ENCODE measurements at regions not wholly inside any gene's neighbourhood (a gene's known extent, or its start where the extent isn't known, plus 50 kb on each side); places are given as distances from the start of the nearest gene placed in this dataset.
A peak's percentile ranks its signal among the peaks of the same experiment; 100 is the strongest.
"Not testable (repeated sequence)": the region's sequence is repeated elsewhere in the genome, so short reads cannot be mapped to it uniquely, and the experiment has no call there.

DNA sequence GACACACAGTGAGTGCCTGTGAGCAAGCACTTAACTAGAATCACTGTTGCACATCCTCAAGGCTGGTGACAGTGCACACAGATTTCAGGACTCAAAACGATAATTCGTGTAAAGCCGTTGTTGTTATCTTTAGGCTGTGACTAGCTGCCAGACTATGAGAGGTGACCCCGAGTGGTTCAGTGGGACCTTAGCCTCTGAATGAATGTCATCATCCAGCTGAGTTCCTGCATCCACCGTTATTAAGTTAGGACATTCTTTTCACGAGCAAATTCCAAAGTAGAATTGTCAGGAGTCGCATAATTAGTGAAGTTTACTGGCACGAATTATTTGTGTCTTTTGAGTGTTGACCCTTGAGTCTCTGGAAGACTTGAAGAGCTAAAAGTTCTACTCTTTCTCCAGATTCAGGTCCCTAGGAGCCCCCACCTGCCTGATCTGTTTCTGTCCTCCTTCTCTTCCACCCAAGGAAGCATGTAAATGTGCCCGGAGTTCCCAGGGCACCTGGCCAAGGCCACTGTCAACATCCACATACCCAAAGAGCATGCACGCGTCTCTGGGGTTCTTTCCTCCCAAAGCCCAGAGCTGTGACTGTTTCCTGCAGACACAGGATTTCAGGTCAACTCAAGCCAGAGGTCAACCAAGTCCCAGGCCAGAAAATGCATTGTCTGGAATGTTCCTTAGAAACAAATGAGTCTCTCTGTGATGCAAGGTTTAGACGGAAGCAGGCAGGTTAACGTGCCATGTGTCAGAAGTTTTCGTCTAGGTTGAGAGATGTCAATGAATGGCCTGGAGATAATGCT, 207.2 kb downstream of the TOMM20 start:
- DNase-seq (ENCODE audit: low read depth): no peak

DNA sequence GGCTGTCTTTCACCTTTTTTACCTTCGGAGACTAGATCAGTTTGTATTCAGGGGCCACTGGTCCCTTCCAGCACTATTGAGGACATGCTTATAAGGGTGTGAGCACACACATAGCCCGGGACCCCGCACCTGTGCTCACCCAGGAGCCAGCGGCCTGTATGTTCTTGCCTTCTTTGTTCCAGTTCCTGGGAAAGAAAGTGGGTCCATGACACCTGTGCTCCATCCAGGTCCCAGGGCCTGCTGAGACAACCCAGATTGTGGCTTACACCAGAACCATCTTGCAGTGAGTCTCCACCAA, 207.8 kb downstream of the TOMM20 start:
- no peak for DNase-seq (ENCODE audit: low read depth)

DNA sequence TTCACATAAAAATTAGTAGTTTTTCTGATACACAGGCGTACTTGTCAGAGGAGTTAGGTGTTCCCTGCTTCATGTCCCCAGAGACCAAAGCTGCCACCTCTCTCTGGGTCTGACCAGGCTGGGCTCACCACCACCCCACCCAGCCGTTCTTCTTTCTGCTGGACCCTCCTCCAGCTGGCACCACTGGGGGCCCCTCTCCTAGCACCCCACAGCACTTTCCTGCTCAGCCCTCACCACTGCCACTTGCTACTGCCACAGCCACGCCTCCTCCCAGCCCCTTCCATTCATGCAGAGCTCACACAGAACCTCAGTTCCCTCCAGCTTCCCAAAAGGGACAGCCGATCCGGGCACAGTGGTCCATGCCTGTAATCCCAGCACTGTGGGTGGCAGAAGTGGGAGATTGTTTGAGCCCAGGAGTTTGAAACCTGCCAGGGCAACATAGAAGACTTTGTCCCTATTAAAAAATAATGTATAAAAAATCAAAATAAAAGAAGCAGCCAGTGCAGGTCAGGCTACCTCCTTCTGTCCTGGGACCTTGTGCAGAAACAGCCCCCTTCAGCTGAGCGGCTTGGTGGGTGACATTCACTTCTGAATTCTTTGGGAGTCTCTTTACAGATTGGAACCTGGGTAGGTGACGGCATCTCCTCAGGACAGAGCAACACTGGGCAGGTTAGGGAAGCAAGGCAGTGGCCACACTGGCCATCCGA, 208.3 kb downstream of the TOMM20 start:
- no peak for DNase-seq (ENCODE audit: low read depth)

DNA sequence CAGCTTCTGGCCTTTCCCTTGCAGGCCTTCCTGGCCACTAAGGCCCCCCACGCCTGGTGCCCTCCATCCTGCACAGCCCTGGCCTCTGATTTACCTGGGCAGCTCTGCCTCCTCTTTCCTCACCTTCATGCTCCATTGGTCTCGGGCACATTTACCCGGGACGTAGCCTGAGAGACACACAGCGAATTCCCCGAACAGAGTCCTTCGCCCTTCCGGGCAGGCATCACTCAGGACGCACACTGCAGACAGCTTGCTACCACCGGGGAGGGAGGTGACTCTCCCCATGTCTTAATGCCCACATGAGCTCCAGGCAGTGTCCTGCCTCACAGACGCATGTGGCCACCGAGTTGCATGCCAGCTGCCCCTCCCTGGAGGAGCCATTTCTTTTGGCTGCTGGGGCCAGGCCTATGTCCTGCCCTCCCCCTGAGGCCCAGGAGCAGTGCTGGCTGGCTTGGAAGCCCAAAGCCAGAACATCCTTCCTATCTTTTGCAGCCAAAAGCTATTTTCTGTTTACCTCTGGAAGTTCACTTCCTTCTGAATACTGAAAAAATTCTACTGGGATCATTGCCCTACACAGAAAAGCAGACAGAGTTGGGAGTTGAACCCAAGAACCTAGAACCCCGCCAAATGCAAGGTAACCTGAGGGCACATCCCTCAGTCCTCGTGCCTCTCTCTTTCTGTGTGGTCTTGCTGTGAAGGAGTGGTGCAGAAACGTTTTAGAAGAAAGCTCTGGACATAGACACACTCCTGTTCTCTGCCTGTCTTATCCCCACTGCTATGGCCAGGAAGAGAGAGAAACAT, 209.5 kb downstream of the TOMM20 start:
- no peak for DNase-seq (ENCODE audit: low read depth)

DNA sequence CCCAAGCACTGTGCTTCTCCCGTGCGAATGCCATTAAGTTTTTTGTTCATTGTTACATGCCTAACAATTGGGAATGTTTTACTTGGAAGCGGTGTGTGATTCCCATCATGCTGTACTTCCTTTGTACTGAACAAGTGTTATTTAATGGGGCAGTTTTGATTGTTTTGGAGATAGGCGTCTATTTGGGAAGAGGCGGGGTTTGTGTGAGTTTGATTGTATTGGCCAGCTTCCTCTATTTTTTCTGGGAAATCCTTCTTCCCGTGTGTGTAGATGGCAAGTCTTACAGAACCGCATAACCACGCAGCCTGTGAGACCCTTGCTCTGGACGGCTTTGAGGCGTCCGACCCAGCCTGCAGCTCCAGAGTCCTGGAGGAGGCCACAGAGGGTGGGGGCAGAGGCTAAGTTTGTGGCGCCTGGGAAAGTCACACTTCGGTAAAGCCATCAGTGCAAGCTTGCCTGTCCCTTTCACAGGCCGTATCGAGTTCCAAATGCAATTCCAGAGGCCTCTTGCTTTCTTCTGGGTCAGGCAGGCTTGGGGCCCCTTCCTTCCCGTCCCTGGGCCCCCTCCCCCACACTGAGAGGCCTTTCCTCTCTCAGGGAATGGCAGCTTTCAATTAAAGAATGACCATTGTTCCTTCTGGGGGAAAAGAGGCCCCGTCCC, 210.3 kb downstream of the TOMM20 start:
- no peak for DNase-seq (ENCODE audit: low read depth)

DNA sequence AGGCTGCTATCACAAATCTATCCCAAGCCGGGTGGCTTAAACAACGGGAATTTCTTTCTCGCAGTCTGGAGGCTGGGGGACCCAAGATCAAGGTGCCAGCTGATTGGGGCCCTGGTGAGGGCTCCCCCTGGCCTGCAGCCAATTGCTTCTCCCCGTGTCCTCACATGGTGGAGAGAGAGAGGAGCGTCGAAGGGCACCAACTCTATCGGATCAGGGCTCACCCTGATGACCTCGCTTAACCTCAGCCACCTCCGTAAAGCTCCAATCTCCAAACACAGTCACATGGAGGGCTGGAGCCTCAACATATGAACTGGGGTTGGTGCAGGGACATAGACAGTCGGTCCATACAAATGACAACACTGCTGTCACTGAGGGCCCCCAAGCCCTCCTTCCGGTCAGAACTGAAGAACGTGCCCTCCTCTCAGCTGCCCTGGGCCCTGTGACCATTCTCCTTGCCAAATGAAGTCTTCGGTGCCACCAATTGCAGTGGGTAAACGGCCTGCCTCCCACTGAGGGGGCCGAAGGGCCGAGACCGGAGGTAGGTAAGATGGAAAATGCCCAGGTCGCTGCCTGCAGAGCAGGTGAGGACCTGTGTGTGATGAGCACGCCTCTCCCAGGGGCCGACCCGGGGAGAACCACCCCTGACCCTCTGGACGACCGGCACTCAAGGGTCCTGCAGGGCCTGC, 211.0 kb downstream of the TOMM20 start:
- no peak for DNase-seq (ENCODE audit: low read depth)

DNA sequence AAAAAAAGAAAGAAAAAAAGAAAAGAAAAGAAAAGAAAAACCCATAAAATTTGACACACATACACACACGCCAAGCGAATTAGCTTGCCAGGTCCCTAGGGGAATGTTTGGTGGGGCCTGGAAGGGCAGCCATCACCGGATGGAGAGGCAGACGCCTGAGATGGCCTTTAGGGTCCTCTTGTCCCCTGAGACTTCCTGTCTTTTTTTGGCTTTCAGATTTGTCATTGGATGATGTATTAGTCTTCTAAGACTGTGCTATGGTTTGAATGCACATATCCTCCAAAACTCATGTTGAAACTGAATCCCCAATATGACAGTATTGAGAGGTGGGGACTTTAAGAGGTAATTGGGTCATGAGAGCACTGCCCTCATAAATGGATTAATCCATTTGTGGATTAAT, 211.8 kb downstream of the TOMM20 start:
- no peak for DNase-seq (ENCODE audit: low read depth)

DNA sequence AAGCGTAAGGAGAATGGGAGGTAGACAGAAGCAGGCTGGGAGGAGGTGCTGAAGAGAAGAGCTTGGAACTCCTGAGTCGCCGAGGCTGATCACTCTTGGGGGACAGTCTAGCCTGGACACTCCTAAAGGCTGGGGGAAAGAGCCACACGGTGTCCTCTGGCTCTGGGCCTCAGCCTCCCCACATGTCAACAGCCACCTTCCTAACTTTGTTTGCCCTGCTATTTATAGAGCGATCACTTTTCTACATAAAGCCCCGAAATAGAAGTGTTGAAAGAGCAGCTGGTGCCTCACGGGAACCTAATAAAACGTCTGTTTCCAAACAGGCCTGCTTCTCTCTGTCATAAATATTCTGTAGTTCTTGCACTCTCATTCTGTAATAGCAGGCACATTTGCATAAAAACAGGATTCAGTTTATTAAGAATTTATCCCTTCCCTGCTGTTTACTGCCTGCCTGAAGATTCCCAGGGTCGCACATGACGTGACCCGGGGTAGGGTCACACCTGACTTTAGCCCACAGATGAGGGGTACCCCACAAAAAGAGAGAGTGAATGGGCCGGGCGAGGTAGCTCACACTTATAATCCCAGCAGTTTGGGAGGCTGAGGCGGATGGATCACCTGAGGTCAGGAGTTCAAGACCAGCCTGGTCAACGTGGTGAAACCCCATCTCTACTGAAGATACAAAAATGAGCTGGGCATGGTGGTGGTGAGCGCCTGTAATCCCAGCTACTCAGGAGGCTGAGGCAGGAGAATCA, 212.5 kb downstream of the TOMM20 start:
- DNase-seq (ENCODE audit: low read depth): peak; percentile 49

DNA sequence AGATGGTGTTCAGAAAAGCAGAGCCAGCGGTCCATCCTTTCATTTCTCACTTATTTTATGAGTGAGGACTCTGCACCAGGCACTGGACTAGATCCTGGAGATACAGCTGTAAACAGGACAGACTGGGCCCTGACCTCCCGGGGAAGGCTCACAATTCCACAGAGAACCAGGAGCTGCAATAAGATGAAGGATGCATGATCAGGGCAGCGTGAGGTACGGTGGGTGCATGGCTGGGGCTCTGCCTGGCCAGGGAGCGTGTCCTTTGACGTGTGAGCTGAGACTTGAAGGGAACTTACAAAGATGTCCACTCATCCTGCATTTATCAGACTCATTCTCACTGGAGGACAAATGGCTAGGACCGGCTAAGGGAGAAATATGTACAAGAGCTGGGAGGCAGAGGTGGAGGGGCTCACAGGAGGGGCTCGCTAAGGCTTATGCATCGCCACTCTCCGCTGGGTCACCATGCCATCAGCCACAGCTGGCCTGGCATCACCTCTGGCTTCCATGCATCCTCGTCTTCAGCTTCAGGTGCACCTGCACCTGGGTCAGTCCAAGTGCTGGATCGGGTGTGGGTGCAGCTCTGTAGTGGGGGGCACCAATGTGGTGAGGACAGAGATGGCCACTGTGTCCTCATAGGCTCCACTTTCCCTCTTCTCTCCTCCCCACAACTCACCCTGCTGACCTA, 213.9 kb downstream of the TOMM20 start:
- DNase-seq (ENCODE audit: low read depth): no peak

DNA sequence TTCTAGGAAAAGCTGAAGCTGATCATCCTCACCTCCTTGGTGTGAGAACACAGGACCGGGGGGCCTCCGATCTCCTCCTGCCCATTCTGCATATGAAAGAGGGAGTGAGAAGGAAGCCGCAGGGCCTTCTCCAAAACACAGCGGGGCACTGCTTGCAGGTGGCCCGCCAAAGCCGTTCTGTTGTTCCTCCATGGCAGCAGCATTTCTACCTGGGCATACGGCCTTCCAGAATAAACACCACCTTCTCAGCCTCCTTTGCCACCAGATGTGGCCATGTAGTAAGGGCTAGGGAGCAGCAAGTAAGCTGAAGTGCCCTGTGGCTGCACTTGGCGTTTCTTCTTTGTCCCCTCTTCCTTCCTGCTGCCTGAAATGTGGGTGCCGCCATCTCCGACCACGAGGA, 214.9 kb downstream of the TOMM20 start:
- no peak for DNase-seq (ENCODE audit: low read depth)

DNA sequence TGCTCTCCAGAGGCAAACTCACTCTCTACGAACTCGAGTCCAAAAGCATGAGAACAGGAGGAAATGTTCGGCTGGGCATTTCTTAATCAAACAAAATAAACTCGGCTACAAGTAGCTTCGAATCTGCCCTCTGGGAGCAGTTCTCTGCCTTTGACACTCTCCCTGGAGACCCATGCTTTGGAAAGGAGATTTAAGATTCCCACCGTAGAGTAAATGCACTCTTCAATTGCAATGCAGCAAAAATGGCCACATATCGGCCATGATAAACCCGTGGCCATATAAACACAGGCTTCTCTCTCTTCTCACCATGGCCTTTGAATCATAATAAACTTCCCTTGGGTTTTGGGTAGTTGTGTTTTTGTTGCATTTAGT, 215.4 kb downstream of the TOMM20 start:
- DNase-seq (ENCODE audit: low read depth): no peak

DNA sequence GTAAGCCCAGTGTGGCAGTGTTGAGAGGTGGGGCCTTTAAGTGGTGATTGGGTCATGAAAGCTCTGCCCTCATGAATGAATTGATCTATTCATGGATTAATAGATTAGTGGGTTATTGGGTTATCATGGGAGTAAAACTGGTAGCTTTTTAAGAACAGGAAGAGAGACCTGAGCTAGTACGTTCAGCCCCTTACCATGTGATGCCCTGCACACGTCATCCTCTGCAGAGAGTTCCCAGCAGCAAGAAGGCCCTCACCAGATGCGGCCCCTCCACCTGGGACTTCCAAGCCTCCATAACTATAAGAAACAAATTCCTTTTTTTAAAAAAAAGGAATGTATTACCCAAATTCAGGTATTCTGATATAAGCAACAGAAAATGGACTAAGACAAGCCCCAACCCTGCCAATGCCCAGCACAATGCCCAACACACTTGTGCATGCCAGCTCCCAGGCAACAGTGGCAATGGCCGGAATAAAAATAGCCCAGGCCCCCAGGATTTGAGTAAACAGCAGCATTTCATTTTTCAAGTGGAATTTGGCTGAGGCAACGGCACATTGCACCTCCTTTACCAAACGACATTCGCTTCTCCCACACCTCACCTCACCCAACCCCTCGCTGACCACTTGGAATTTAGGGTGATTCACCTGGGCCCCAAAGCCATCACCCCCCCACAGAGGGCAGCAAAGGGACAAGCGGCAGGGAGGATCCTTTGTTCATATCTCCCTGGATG, 215.9 kb downstream of the TOMM20 start:
- DNase-seq (ENCODE audit: low read depth): peak; percentile 51

DNA sequence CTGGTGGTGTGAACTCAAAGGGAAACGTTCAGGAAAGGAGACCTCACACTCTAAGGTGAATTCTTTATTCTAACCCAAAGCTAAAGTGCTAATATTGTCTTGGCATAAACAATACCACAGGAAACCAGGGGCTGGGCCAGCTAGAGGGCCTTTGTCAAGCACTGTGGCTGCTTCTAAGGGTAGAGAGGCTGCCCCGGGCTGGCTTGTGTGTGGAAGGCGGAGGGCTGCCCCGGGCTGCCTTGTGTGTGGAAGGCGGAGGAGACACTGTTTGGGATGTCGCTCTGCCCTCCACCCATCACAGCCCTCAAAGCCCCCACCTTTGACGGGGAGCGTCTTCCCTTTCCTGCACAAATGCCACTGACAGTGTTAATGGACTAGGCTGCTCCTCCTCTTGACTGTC, 216.8 kb downstream of the TOMM20 start:
- DNase-seq (ENCODE audit: low read depth): no peak

DNA sequence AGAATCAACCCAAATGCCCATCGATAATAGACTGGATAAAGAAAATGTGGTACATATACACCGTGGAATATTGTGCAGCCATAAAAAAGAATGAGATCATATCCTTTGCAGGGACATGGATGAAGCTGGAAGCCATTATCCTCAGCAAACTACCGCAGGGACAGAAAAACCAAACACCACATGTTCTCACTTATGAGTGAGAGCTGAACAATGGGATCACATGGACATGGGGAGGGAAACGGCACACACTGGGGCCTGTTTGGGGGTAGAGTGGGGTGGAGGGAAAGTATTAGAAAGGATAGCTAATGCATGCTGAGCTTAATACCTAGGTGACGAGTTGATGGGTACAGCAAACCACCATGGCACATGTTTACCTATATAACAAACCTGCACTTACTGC, 217.5 kb downstream of the TOMM20 start:
- not testable (repeated sequence) for DNase-seq (ENCODE audit: low read depth)

DNA sequence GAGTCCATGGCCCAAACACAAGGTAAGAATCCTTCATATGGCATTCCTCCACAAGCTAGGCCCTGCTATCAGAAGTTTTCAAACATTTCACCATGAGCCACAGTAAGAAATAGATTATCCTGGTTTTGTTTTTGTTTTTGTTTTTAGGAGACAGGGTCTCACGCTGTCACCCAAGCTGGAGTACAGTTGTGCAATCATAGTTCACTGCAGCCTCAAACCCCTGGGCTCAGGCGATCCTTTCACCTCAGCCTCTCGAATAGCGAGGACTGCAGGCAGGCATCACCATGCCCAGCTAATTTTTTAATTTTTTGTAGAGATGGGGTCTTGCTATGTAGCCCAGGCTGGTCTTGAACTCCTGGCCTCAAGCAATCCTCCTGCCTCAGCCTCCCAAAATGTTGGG, 218.8 kb downstream of the TOMM20 start:
- DNase-seq (ENCODE audit: low read depth): no peak

DNA sequence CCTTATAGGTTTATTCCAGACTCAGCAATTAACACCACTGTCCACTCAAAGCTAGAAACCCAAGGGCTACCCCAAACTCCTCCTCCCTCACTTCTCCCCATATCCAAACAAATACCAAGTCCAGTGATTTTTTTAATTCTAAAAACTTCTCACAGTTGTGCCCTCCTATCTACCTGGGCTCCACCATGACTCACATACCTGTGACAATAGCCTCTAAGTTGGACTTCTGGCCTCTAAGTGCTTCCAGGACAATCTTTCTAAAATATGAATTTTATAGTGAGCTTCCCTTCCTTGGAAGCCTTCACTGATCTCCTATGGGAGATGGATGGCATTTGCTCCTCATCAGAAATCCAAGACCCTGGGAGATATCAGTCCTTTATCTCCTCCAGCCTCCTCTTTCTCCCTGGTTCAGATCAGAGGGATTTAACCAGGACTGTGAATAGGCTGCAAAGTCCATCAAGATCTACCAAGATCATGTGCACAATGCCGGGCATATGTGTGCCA, 219.3 kb downstream of the TOMM20 start:
- DNase-seq (ENCODE audit: low read depth): no peak

DNA sequence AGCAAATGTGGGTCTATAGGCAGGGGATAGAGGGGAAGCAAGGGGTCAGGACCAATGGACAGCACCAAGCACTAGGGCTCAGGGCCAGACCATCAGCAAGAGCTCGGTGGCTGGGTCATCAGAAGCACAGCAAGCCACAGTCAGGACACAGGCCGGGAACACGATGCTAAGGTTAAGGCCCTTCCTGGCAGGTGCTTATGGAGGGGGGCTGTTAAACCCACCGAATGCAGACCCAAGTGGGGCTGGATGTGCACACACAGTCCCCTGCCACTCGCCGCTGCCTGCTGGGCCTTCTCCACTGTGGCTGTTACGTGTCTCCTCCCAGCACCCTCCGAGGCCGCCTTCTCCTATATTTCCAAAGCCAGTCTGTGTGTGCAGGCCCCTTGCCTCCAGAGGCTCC, 220.1 kb downstream of the TOMM20 start:
- no peak for DNase-seq (ENCODE audit: low read depth)

DNA sequence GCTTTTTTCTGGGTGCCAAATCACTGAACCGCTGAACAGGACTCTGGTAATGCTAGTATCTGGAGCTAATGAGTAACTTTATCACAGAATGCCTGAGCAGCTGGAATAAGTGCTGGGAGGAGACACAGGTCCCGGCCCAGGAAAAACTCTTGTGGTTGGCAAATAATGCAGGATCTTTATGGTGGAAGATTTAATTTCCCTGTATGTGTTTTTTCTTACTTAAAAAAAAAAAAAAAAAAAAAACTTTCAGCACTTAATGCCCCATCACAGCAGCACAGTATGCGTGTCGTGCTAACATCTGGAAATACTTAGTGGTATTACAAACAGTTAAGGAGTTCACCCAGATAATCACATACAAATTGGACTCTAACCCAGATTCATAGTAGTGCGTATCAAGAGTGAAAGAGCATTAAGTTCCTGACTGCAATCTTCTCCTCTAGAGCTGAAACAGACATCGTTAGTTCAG, 220.7 kb downstream of the TOMM20 start:
- DNase-seq (ENCODE audit: low read depth): no peak
